ENCODE measurements at regions not wholly inside any gene's neighbourhood (a gene's known extent, or its start where the extent isn't known, plus 50 kb on each side); places are given as distances from the start of the nearest gene placed in this dataset.

DNA sequence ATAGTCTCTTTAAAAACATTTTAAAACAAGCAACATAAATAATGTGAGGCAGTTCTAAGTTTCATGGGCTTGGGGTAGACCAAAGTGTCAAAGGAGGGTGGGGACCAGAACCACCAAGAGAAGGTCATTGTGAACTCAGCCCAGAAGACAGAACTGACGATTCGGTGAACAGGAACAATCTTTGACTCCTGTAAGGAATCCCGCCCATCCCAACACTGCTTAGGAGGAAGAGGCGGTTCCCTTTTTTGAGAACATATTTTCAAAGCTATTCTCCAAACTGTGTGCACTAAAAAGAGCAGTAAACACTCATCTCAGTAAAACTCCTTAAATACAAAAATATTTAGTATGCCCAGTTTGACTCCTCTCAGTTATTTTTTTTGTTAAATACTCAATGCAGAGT, 176.5 kb upstream of the TLE4 start:
- TF ChIP-seq, protein P1, sequence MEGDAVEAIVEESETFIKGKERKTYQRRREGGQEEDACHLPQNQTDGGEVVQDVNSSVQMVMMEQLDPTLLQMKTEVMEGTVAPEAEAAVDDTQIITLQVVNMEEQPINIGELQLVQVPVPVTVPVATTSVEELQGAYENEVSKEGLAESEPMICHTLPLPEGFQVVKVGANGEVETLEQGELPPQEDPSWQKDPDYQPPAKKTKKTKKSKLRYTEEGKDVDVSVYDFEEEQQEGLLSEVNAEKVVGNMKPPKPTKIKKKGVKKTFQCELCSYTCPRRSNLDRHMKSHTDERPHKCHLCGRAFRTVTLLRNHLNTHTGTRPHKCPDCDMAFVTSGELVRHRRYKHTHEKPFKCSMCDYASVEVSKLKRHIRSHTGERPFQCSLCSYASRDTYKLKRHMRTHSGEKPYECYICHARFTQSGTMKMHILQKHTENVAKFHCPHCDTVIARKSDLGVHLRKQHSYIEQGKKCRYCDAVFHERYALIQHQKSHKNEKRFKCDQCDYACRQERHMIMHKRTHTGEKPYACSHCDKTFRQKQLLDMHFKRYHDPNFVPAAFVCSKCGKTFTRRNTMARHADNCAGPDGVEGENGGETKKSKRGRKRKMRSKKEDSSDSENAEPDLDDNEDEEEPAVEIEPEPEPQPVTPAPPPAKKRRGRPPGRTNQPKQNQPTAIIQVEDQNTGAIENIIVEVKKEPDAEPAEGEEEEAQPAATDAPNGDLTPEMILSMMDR (conservative IDR thresholded peaks at IDR 0.05 in 1 of 2, IDR thresholded peaks at IDR 0.05 in 1 of 2; ENCODE audit: extremely low read depth in 1 of 2, insufficient read depth in 1 of 2, low read depth in 1 of 2, low read length in 2 of 2): no peak
- no peak for TF ChIP-seq EZH2 (IDR thresholded peaks at IDR 0.05; ENCODE audit: borderline replicate concordance, low read length)
